ENCODE measurements at regions not wholly inside any gene's neighbourhood (a gene's known extent, or its start where the extent isn't known, plus 50 kb on each side); places are given as distances from the start of the nearest gene placed in this dataset.

GRCh38 chr20:39097889-39098288 lies 135.7 kb downstream of the DHX35 start:
- in situ Hi-C loops (cut with HindIII; ENCODE audit: low pct_ligation_motif_present, low sequenced_read_pairs) = no loop called here
- no peak for TF ChIP-seq CTCF (IDR thresholded peaks at IDR 0.05; ENCODE audit: low read depth, low read length, missing control alignments)
- H3K36me3 ChIP-seq (replicated peaks) = no peaks in the 10 kb centered on the region
- H3K27ac ChIP-seq = no peak overlapping the region
- no peak for DNase-seq
- no peaks in the 10 kb centered on the region for H3K27me3 ChIP-seq (replicated peaks)
- H3K4me3 ChIP-seq (ENCODE audit: low read depth, low read length) = no peak overlapping the region

GRCh38 chr20:39095870-39096269 lies 133.7 kb downstream of the DHX35 start:
- TF ChIP-seq CTCF (IDR thresholded peaks at IDR 0.05; ENCODE audit: low read depth, low read length, missing control alignments) = no peak
- H3K4me3 ChIP-seq (ENCODE audit: low read depth, low read length) = no peak overlapping the region
- H3K27ac ChIP-seq = no peak overlapping the region
- H3K27me3 ChIP-seq (replicated peaks) = no peaks in the 10 kb centered on the region
- DNase-seq = no peak
- no peaks in the 10 kb centered on the region for H3K36me3 ChIP-seq (replicated peaks)
- in situ Hi-C loops (cut with HindIII; ENCODE audit: low pct_ligation_motif_present, low sequenced_read_pairs) = no loop called here

- Histone ChIP-seq H3K36me3 (replicated peaks) (no peaks in the 10 kb centered on the region), H3K27me3 (replicated peaks) (no peaks in the 10 kb centered on the region), H3K27ac (no peak overlapping the region), H3K4me3 (ENCODE audit: low read depth, low read length) (no peak overlapping the region)
- DNase-seq = no peak
- in situ Hi-C loops (cut with HindIII; ENCODE audit: low pct_ligation_motif_present, low sequenced_read_pairs) = no loop called here
- TF ChIP-seq CTCF (IDR thresholded peaks at IDR 0.05; ENCODE audit: low read depth, low read length, missing control alignments) = no peak
These were observed 132.2 kb downstream of the DHX35 start for GRCh38 chr20:39094391-39094790.

- TF ChIP-seq CTCF (IDR thresholded peaks at IDR 0.05; ENCODE audit: low read depth, low read length, missing control alignments) = no peak
- H3K27ac ChIP-seq = no peak overlapping the region
- no peak for DNase-seq
- no peaks in the 10 kb centered on the region for H3K27me3 ChIP-seq (replicated peaks)
- in situ Hi-C loops (cut with HindIII; ENCODE audit: low pct_ligation_motif_present, low sequenced_read_pairs) = no loop called here
- no peaks in the 10 kb centered on the region for H3K36me3 ChIP-seq (replicated peaks)
- no peak overlapping the region for H3K4me3 ChIP-seq (ENCODE audit: low read depth, low read length)
These were observed 130.7 kb downstream of the DHX35 start for GRCh38 chr20:39092733-39093410.

GRCh38 chr20:39090906-39091305 lies 128.8 kb downstream of the DHX35 start:
- Histone ChIP-seq H3K27ac (no peak overlapping the region), H3K27me3 (replicated peaks) (no peaks in the 10 kb centered on the region), H3K36me3 (replicated peaks) (no peaks in the 10 kb centered on the region), H3K4me3 (ENCODE audit: low read depth, low read length) (no peak overlapping the region)
- DNase-seq = no peak
- in situ Hi-C loops (cut with HindIII; ENCODE audit: low pct_ligation_motif_present, low sequenced_read_pairs) = no loop called here
- TF ChIP-seq CTCF (IDR thresholded peaks at IDR 0.05; ENCODE audit: low read depth, low read length, missing control alignments) = no peak

- in situ Hi-C loops (cut with HindIII; ENCODE audit: low pct_ligation_motif_present, low sequenced_read_pairs) = no loop called here
These were observed 127.7 kb downstream of the DHX35 start for GRCh38 chr20:39089797-39090196.

More at GRCh38 chr20:39089797-39090196, 127.7 kb downstream of the DHX35 start:
- TF ChIP-seq CTCF (IDR thresholded peaks at IDR 0.05; ENCODE audit: low read depth, low read length, missing control alignments) = no peak
- DNase-seq = no peak
- no peak overlapping the region for H3K27ac ChIP-seq
- no peak overlapping the region for H3K4me3 ChIP-seq (ENCODE audit: low read depth, low read length)
- no peaks in the 10 kb centered on the region for H3K27me3 ChIP-seq (replicated peaks)
- H3K36me3 ChIP-seq (replicated peaks) = no peaks in the 10 kb centered on the region
